22Rv1 (cell line): ENCODE measurements at regions not wholly inside any gene's neighbourhood (a gene's known extent, or its start where the extent isn't known, plus 50 kb on each side); places are given as distances from the start of the nearest gene placed in this dataset.

ENCODE experiments used
- ZFX ChIP-seq: fragments of 450-650 bp; IDR thresholded peaks from 2 replicates; pipeline ENCODE4 v1.6.1; 2017; ENCODE audit warnings: antibody characterized with exemption, borderline replicate concordance
- TF ChIP-seq, protein P1 (sequence below): fragments of 450-650 bp; IDR thresholded peaks from 2 replicates; pipeline ENCODE4 v1.5.1; 2017; ENCODE audit warnings: mild to moderate bottlenecking

DNA sequence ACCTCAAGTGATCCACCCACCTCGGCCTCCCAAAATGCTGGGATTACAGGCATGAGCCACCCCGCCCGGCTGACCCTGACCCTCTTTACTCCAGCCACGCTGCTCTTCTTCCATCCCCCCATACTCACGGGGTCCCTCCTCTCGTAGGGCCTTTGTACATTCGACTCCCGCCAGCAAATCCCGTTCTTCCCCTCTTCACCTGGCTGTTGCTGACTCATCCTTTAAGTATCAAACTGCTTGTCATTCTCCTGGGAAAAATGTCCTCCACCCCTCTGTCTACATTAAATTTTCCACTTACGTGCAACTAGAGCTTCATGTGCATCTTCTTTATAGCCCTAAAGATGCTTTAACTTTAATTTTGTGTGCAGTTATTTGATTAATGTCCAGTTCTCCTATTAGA lies 203.1 kb downstream of the OPA1 start:
- TF ChIP-seq, protein P1, sequence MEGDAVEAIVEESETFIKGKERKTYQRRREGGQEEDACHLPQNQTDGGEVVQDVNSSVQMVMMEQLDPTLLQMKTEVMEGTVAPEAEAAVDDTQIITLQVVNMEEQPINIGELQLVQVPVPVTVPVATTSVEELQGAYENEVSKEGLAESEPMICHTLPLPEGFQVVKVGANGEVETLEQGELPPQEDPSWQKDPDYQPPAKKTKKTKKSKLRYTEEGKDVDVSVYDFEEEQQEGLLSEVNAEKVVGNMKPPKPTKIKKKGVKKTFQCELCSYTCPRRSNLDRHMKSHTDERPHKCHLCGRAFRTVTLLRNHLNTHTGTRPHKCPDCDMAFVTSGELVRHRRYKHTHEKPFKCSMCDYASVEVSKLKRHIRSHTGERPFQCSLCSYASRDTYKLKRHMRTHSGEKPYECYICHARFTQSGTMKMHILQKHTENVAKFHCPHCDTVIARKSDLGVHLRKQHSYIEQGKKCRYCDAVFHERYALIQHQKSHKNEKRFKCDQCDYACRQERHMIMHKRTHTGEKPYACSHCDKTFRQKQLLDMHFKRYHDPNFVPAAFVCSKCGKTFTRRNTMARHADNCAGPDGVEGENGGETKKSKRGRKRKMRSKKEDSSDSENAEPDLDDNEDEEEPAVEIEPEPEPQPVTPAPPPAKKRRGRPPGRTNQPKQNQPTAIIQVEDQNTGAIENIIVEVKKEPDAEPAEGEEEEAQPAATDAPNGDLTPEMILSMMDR, result no peak
- TF ChIP-seq ZFX, result no peak
